Left ventricle myocardium superior (tissue), 1 donor: ENCODE measurements at regions not wholly inside any gene's neighbourhood (a gene's known extent, or its start where the extent isn't known, plus 50 kb on each side); places are given as distances from the start of the nearest gene placed in this dataset.
"Not testable (repeated sequence)": the region's sequence is repeated elsewhere in the genome, so short reads cannot be mapped to it uniquely, and the experiment has no call there.

Experiments
- ATAC-seq: fragments of 200-7000 bp; cut with Tn5 transposase; one replicate; pipeline ENCODE4 v1.9.1; 2020; ENCODE audit warnings: mild to moderate bottlenecking, moderate library complexity
- DNase-seq: peaks from one replicate; pipeline ENCODE4 v3.0.0-alpha.2; 2020
- intact Hi-C: fragments of 100-400 bp; cut with micrococcal nuclease; formaldehyde crosslinking; loops from one replicate; pipeline ENCODE4 v1.11.0; 2022
- donor health status: DM: no; HTN: yes; CAD: no; lungs with severe emphysema.

GRCh38 chr20:16860914-16861313 lies 112.8 kb downstream of the OTOR start:
- DNase-seq (no peak), ATAC-seq (no peak)
- intact Hi-C loops, result no loop called here

- intact Hi-C loops, result no loop called here
- ATAC-seq, result no peak
- DNase-seq, result no peak
Measured at GRCh38 chr20:16861708-16862107, 113.5 kb downstream of the OTOR start.

GRCh38 chr20:16863303-16863702 lies 115.1 kb downstream of the OTOR start:
- intact Hi-C loops, result no loop called here
- no peak for ATAC-seq
- no peak for DNase-seq

GRCh38 chr20:16864069-16864468 lies 115.9 kb downstream of the OTOR start:
- ATAC-seq, result no peak
- no peak for DNase-seq
- intact Hi-C loops, result no loop called here

GRCh38 chr20:16864963-16865362 lies 116.8 kb downstream of the OTOR start:
- DNase-seq (no peak), ATAC-seq (no peak)
- intact Hi-C loops, result no loop called here

GRCh38 chr20:16865406-16865805 lies 117.2 kb downstream of the OTOR start:
- intact Hi-C loops, result no loop called here
- DNase-seq, result no peak
- ATAC-seq, result no peak

- ATAC-seq, intact Hi-C loops, DNase-seq: not testable (repeated sequence)
Measured at GRCh38 chr20:16873124-16873523, 125.0 kb downstream of the OTOR start.

- ATAC-seq (no peak), DNase-seq (no peak)
- intact Hi-C loops, result no loop called here
Measured at GRCh38 chr20:16877053-16877554, 128.9 kb downstream of the OTOR start.

GRCh38 chr20:16885746-16886145 lies 137.6 kb downstream of the OTOR start:
- intact Hi-C loops, result no loop called here
- no peak for ATAC-seq

GRCh38 chr20:16898433-16898832 lies 150.3 kb downstream of the OTOR start:
- DNase-seq (no peak), ATAC-seq (no peak)
- intact Hi-C loops, result no loop called here

More at GRCh38 chr20:16885746-16886145, 137.6 kb downstream of the OTOR start:
- DNase-seq, result no peak

GRCh38 chr20:16902662-16903061 lies 154.5 kb downstream of the OTOR start:
- no peak for DNase-seq
- intact Hi-C loops, result no loop called here
- no peak for ATAC-seq

- intact Hi-C loops, result no loop called here
- DNase-seq, result no peak
- ATAC-seq, result no peak
Measured at GRCh38 chr20:16904751-16905150, 156.6 kb downstream of the OTOR start.

- intact Hi-C loops, result no loop called here
- no peak for DNase-seq
- no peak for ATAC-seq
Measured at GRCh38 chr20:16914277-16914676, 166.1 kb downstream of the OTOR start.

- no peak for DNase-seq
- intact Hi-C loops, result no loop called here
Measured at GRCh38 chr20:16916165-16916564, 168.0 kb downstream of the OTOR start.

GRCh38 chr20:16917636-16918035 lies 169.5 kb downstream of the OTOR start:
- ATAC-seq, result no peak
- intact Hi-C loops, result no loop called here
- no peak for DNase-seq

More at GRCh38 chr20:16916165-16916564, 168.0 kb downstream of the OTOR start:
- ATAC-seq, result no peak

GRCh38 chr20:16918366-16918765 lies 170.2 kb downstream of the OTOR start:
- ATAC-seq (no peak), DNase-seq (no peak)
- intact Hi-C loops, result no loop called here

GRCh38 chr20:16919841-16920240 lies 171.7 kb downstream of the OTOR start:
- ATAC-seq, result no peak
- intact Hi-C loops, result no loop called here
- no peak for DNase-seq

- intact Hi-C loops, result no loop called here
- ATAC-seq, result no peak
- no peak for DNase-seq
Measured at GRCh38 chr20:16922834-16923233, 174.7 kb downstream of the OTOR start.

GRCh38 chr20:16926626-16927430 lies 178.7 kb downstream of the OTOR start:
- intact Hi-C loops, result no loop called here
- ATAC-seq (no peak), DNase-seq (no peak)

GRCh38 chr20:16929756-16930155 lies 181.6 kb downstream of the OTOR start:
- no peak for ATAC-seq
- intact Hi-C loops, result no loop called here
- DNase-seq, result no peak

GRCh38 chr20:16930656-16931055 lies 182.5 kb downstream of the OTOR start:
- ATAC-seq, result no peak
- DNase-seq, result no peak
- intact Hi-C loops, result no loop called here
